NCI-H1417 (cell line): ENCODE measurements at regions not wholly inside any gene's neighbourhood (a gene's known extent, or its start where the extent isn't known, plus 50 kb on each side); places are given as distances from the start of the nearest gene placed in this dataset.
A peak's percentile ranks its signal among the peaks of the same experiment; 100 is the strongest.

Experiments
- DNase-seq, 3 experiments: peaks; one replicate each; lab custom pipeline; 2025; lab: John Stamatoyannopoulos, UW

- no peak for DNase-seq
Observed at GRCh38 chr12:126095748-126096510, 1030.7 kb downstream of the AACS start.

- DNase-seq, result no peak
Observed at GRCh38 chr12:126106706-126107105, 1041.5 kb downstream of the AACS start.

DNA sequence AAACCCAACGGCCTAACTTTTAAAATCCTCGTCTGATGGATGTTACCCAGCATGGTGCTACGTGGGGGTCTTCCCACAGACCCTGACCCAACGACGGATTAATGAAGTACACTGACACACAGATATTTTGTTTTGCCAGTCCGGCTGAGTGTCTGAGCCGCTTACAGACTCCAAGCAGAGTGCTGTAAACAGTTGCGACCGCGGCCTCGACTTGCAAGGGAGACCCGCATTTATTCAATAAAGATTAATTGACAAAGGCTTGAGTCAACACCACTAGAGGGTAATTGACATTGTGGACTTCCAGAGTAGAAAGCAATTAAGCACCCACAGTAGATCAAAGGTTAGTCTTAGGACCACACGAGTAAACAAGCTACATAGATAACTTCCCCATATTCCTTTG is 1042.4 kb downstream of the AACS start:
- no peak for DNase-seq

GRCh38 chr12:126108247-126108646 is 1043.0 kb downstream of the AACS start:
- DNase-seq, result no peak

GRCh38 chr12:126112141-126112540 is 1046.9 kb downstream of the AACS start:
- no peak for DNase-seq

DNA sequence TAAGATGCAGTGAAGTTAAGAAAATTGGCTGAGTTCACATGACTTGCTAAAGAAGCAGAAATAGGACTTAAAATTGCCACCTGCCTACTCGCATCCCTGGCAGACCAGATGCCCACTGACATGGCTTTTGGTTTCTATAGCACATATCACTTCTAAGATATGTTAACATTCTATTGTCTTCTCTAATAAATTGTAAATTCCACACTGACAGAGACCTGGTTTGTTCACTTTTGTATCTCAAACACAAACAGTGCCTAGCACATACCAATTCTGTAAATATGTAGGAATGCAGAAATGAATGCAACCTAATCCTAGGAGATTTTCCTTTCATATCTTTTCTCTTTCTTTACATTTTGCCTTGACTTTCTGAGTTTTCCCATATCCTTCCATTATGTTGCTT is 1047.6 kb downstream of the AACS start:
- DNase-seq, result no peak

- DNase-seq, result no peak
Observed at GRCh38 chr12:126114441-126114840, 1049.2 kb downstream of the AACS start.

DNA sequence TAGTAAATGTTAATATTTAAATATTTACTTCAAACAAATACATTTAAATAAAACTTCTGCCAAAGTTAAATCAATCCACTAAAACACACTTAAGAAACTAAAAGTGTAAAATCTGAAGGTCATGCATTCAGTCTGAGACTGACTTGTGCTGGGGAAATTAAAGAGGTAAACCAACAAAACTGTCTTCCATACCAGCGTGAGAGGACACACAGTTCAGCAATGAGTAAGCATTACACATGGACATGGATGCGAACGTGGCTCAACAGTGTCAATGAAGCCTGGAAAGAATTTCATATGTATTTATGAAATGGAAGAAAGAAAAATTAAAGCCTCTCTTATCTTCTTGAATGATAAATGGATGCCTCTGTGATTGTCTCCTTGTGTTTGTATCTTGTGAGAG is 1052.3 kb downstream of the AACS start:
- no peak for DNase-seq

DNA sequence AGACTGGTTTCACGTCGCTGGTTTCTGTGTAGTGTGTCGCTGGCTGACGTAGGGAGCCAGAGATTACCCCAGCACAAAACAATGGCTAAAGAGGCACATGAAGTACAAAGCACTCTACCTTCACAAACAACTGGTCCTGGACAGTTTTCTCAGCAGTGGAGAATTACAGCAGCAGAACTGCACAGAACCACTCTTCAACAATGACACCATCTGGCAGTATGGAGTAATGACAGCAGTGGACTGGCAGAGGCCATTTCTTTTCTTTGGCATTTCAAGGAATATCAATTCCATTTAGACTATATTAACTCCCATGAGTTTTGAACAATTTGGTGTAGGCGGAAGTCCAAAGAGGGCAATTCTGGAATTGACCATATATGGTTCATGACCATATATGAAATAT is 1074.1 kb downstream of the AACS start:
- DNase-seq, result no peak

- DNase-seq, result no peak
Observed at GRCh38 chr12:126144603-126145002, 1079.4 kb downstream of the AACS start.

- DNase-seq, result no peak
Observed at GRCh38 chr12:126147321-126147720, 1082.1 kb downstream of the AACS start.

GRCh38 chr12:126156806-126157574 is 1091.8 kb downstream of the AACS start:
- DNase-seq, result peak in 1 of 3 experiments; percentile 8

- DNase-seq, result no peak
Observed at GRCh38 chr12:126157575-126157966, 1092.3 kb downstream of the AACS start.

GRCh38 chr12:126159139-126159538 is 1093.9 kb downstream of the AACS start:
- no peak for DNase-seq

GRCh38 chr12:126160912-126161311 is 1095.7 kb downstream of the AACS start:
- no peak for DNase-seq

- no peak for DNase-seq
Observed at GRCh38 chr12:126163984-126164383, 1098.7 kb downstream of the AACS start.

- DNase-seq, result no peak
Observed at GRCh38 chr12:126171937-126172559, 1106.8 kb downstream of the AACS start.

DNA sequence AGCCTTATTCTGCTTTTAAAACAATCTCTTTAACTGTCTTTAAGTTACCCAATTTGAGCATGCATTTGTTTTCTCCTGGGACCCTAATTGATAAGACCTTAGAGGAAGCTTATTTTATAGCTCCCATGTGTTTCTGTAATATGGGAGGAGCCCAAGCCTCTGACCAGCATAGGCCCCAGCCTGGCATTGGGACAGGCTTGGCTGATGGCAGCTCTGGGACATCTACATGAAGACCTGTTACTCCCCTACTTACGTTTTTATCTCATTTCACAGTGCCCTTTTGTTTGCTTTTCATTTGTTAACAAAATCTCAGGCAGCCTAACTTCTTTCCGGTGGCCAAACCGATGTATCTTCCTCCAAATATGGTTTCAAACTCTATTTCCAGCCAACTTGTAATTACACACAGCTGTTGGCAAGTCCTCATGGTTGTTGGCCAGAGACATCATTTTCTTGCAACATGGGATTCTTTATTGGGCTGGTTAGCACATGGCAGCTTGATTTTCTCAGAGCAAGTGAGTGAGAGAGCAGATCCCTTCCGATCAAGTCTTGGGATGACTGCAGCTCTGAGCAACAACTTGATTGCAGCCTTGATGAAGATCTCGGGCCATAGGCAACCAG is 1117.5 kb downstream of the AACS start:
- DNase-seq, result no peak

DNA sequence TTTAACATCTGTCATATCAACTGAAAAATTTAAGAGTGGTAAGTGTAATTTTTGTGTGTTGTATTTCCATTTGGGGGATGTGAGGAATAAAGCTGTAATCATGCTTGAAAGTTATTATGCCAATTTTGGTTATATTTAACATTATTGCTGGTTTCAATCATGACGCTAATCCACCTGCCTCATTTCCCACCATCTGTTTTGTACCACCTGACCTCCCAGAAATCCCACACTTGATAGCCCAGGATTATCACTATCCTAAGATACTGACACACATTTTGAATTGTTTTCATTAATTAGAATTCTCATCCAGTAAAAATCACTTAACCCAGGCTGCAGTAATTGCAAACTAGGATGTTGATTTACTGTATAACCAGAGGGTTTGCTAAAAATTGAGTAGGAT is 1119.8 kb downstream of the AACS start:
- no peak for DNase-seq

DNA sequence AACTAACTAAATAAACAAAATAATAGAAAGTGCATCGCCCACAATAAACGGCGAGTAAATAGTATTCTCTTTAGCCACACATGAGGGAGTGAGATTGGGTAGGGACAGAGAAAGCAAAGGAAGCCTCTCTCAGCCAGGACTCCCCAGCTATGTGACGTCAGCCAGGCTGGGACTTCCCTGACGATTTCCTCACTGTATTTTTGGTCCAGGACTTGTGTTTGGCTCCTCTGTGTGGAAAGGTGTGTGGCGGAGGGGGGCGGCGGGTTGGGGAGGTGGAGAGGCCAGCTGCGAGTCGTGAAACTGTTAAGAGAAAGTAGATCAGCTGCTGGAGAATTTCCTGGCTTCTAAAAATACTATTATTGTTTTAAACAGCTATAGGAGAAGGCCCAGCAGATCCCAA is 1124.6 kb downstream of the AACS start:
- no peak for DNase-seq

- DNase-seq, result no peak
Observed at GRCh38 chr12:126191031-126191891, 1126.0 kb downstream of the AACS start.

- DNase-seq, result no peak
Observed at GRCh38 chr12:126191949-126192348, 1126.7 kb downstream of the AACS start.
